HG03060 (cell line): ENCODE measurements at regions not wholly inside any gene's neighbourhood (a gene's known extent, or its start where the extent isn't known, plus 50 kb on each side); places are given as distances from the start of the nearest gene placed in this dataset.
"Not testable (repeated sequence)": the region's sequence is repeated elsewhere in the genome, so short reads cannot be mapped to it uniquely, and the experiment has no call there.

Source experiments
- ATAC-seq: cut with Tn5 transposase; IDR thresholded peaks from one replicate; pipeline ENCODE4 v1.9.1; 2021; ENCODE audit warnings: low read depth, moderate number of reproducible peaks; ENCODE audit not compliant: unreplicated experiment

DNA sequence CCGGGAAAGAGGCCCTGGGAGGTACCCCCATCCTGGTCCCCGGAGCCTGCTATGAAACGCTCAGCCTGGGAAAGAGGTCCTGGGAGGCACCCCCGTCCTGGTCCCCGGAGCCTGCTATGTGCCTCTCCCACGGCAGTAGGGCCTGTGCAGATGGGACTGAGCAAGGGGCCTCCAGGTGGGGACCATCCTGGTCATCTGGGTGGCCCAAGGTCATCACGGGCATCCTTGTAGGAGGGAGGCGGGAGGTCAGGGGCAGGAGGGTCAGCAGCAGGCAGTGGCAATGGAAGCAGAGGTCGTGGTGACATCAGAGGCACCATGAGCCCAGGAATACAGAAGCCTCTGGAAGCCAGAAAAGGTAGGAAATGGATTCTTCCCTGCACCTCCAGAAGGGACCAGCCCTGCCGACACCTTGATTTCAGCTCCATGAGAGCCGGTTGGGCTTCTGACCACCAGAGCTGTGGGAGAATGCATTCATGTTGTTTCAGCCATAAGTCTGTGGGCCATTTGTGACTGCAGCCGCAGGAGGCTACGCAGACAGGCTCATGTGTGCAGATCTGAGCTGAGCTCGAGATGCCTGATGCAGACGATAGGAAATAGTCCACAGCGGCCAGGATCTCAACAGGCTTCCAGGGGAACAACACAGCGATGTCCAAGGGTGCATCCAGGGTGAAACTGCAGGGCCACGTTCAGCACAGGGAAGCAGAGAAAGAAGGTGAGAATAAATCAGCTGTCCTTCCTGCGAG lies 190.7 kb downstream of the LAT start:
- not testable (repeated sequence) for ATAC-seq

DNA sequence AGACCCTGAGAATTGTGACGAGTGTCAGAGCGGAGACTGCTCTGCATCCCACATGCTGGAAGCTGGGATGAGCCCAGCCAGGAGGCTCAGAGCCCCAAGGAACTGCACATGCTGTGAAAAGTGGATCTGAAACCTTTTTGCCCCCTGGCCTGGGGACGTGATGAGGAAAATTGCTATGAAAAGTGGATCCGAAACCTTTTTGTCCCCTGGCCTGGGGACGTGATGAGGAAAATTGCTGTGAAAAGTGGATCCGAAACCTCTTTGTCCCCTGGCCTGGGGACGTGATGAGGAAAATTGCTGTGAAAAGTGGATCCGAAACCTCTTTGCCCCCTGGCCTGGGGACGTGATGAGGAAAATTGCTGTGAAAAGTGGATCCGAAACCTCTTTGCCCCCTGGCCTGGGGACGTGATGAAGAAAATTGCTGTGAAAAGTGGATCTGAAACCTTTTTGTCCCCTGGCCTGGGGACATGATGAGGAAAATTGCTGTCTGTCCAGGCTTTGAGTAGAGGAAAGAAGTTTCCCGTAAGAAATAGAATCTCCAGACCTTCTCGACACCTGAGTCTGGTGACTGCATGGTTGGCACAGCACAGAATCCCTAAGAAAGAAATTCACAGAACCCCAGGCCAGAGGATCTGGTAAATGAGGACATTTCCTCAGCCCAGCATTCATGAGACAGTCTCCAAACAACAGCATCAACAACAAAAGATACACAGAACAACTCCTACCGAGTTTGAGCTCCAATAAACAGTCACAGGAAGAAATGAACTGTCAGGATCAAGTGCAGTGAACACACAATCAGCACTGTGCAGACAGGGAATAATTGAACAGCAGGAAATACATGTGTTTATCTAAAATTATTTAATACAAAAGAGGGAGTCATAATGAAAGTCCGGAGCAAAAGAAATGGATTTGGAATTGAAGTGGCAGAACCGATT lies 188.8 kb downstream of the LAT start:
- not testable (repeated sequence) for ATAC-seq

DNA sequence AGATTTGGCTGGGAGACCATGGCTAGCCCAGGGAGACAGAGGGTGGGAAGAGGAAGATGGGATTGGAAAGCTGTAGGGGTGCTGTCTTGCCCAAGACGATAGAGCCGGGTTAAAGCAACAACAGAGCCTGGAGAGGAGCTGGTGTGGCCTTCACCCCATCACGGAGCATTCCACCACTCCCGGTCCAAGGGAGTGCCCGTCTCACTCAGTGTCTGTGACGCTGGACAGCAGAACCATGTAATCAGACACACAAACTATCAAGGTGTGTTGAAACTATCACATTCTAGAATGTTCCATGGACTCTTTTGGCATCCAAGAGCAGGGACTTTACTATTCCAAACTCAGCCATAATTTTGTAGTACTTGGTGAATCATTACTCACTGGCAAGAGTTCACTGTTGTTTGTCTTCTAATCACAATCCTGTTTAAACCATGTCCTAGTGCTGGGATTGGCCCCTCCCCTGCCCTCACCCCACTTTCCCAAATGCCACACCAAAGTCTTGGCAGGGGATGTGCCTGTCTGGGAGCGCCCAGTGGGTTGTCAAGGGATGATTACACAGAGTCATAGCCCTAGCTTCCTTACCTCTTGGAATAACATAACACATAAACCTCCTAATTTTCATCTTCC lies 187.4 kb downstream of the LAT start:
- ATAC-seq: not testable (repeated sequence)

DNA sequence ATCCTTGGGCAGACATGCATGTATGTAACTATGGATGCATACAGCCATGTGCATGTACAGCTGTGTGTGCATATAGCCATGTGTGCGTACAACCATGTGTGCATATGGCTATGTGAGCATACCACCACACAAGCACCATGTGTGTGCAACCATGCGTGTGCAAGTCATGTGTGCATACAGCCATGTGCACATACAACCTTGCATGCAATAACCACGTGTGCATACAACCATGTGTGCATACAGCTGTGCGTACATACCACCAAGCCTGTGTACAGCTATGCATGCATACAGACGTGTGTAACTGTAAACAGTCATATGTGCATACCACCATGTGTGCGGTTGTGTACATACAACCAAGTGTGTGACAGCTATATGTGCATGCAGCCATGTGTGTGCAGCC lies 186.4 kb downstream of the LAT start:
- ATAC-seq: not testable (repeated sequence)

DNA sequence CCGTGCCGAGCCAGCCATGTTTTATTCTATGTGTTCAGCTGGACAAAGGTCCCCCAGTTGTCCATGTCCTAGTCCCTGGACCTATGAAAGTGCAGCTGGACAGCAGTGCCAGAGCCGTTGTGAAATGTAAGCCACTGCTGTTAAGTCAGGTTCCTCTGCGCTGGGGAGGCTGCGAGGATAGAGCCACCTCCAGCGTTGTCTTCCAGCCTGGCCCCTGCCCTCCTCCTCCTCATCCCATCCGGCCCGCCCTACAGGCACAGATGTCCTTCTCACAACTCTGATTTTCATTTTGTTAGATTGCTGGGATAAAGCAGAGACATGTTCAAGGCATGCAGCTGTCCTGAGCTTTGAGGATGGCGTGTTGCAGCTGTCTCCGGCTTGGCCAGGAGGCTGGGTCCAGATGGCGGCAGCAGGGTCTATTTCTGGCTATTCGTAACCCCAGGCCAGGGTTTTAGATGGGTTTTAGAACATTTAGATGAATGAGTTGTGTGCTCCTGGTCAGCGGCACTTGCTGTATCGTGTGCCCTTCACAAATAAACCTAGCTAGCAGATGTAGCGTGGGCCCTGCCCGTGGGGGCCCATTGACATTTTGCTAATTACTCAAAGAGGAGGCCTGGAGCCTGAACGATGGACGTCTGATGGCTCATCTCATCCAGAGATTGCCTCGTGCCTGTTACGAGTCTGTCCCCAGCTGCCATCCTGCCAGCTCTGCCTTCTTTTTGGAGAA lies 185.7 kb downstream of the LAT start:
- ATAC-seq: not testable (repeated sequence)

DNA sequence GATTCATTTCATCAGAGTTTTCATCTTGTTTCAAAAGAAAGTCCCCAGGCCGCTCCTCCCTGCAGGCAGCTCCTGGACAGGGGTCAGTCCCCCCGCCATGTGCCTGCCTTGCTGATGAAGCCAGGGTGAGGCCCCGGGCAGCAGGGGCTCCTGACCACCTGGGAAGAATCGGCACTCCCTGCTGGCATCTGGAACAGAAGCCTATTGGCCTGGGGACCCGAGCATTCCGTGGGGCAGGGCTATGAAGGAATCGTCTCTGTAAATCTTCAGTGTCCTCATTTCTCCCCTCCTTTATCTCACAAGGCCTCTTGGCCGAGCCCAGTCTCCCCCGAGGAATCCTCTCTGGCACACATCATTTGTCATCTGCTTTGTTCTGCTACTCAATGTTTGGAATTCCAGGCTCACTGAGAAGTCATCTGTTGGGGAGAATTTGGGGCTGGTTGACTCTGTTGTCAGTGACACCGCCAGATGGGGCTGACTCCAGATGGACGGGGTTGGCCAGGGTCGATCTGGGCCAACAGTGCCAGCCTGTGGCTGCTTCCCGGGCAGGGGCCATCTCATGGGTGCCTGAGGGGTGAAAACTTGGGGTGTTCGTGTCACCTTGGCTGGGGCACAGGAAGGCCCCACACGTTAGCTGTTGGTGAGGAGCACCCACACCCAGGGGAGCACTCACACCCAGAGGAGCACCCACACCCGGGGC lies 184.6 kb downstream of the LAT start:
- not testable (repeated sequence) for ATAC-seq

DNA sequence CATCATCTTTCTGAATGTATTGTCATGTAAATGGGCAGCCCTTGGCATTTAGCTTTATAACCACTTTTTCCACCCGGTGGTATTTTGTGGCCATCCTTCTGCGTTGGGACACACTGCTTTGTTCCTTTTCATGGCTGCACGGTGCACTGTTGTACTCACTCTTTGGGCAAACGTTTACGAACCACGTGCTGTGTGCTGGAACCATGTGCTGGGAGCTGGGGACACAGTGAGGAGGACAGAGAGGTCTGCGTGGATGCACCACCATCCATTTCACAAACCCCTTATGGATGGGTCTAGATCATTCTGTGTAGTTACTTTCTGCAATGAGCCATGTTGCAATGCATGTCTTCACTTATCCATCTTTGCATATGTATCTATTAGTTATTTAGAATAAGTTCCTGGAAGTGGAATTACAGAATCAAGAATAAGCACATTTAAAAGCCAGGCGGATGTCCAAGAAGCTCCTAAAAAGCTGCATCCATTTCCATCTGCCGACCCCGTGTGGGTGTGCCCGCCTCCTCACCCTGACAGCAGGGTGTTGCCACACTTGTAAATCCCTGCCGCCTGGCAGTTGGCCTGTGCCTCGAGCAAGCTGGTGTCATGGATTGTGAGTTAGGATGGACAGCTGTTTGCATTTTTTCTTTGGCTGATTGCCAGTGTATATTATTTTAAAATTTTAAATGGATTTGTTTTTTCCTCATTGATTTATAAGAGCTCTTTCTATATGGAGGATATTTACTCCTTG lies 183.8 kb downstream of the LAT start:
- not testable (repeated sequence) for ATAC-seq

DNA sequence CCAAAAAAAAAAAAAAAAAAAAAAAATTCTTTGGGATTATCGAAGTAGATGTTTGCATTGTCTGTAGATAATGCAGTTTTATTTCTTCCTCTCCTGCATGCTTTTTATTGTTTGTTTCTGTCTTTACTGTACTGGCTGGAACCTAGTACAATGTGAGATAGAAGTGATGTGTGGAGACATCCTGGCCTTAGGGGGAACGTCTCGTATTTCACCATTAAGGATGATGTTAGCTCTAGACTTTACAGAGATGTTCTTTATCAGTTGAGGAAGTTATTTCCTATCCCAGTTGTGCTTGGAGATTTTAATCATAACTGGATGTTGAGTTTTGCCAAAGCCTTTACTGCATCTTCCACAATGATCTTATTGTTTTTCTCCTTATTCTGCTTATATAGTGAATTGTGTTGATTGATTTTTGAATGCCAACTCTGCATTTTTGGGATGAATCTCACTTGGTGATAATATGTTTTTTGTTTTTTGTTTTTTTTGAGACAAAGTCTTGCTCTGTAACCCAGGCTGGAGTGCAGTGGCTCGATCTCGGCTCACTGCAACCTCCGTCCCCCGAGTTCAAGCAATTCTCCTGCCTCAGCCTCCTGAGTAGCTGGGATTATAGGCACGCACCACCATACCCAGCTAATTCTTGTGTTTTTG lies 179.7 kb downstream of the LAT start:
- ATAC-seq: not testable (repeated sequence)

DNA sequence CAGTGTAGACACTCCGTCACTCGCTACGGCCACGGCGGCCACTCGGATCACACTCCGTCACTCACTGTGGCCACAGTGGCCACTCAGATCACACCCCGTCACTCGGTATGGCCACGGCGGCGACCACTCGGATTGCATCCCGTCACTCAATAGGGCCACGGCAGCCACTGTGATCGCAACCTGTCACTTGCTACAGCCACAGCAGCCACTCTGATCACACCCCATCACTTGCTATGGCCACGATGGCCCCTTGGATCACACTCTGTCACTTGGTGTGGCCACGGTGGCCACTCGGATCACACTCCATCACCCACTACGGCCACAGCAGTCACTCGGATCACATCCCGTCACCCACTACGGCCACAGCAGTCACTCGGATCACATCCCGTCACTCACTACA lies 175.3 kb downstream of the LAT start:
- not testable (repeated sequence) for ATAC-seq

DNA sequence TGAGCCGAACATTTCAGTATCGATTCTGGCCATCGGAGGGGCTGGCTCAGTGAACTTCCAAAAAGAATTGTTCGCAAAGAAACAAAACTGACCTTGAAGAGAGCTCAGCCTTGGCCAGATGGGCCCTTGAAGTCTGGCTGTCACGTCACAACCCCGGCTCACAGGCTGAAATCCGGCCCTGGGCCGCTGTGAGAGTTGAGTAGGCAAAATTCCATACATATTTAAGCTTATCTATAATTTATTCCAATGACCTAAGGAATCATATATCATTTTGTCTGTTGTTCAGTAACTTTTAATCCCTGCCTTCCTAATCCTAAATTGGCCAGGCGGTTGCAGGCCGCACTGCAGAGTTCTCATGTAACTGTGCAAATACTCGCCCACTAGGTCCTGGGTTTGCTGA lies 174.8 kb downstream of the LAT start:
- ATAC-seq: not testable (repeated sequence)

DNA sequence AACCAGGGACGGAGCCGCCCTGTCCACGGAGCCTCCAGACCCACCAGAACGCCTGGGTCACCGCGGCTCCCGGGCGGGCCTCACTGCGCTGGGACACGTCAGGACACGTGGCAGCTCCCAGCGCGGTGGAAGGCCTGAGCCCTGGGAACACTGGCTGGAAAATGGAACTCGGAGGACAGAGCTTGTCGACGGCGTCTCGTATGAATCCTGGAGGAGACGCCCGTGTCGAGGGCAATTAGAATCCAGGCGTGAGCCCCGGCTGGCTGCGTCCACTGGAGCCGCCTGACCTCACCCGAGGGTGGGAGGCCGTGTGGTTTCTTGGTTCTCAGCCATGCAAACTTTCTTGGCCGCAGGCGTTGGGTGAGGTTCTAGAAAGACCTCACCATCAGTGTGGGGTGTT lies 173.9 kb downstream of the LAT start:
- ATAC-seq: no peak

DNA sequence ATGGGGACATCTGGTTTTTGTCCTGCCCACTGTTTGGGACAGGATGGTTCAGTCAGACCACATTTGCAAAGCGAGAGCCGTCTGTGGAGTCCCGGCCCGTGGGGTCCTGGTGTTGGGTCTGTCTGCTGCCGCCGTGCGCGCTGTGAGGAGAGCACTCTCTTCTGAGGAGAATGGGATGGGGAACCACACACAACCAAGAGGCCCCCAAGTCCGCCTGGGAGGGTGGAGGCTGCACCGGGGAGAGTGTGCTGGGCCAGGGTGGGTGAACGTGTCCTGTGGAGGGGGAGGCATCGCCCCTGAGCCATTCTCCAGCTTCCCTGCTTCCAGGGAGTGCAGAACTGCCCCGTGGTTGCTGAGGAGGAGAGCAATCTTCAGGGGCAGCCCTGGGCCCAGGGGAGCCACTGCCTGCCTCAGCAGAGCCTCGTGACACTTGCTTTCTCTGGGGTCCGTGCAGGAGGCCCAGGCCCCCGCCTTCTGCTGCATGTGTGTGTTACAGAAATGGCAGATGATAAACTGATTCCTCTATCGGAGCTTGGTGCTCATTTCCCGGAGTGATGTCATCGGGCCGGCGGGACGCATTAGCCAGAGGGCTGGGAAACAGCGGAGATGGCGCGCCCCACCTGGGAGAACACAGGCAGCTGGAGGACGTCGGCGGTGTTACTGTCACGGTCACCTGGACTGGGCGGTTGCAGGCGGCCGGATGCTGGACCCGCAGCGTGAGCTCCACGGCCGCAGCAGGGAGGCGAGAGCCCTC lies 173.4 kb downstream of the LAT start:
- not testable (repeated sequence) for ATAC-seq

DNA sequence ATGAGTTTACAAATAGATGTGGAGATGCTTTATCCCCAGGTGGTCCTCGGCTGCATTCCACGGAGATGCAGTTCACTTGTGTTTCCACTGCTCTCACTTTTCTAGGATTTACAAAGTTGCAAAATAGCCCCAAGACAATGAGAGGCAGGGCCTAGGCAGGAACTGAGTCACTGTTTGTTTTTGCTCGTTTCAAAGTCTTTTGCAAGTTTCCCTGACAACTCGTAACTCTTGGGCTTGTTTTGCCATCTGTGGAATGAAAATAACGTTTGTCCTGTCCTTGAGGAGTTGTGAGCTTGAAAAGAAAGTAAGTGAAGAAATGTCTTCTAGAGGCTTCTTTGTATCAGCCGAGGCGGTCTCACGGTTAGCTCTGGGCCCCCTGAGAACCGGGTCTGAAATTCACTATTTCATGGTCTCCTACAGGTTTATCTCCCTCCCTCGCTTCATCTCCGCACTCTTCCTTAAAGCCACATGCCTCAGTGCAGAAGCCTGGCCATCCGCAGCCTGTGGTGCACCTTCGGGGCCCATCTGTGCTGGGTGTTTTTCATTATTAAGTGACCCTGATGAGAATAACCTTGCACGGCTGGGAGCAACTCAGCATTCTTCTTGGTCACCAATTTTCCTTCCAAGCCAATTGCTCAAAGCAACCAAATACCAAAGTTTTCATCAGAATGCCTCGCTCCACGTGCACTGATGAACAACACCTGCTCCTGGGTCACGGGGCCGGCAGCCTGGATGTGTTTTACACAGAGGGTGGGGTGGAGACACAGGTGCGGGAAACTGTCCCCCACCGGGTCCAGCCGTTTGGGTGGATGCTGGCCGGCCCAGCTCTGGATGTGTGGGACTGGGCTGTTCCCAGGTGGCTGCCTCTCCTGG lies 172.4 kb downstream of the LAT start:
- ATAC-seq: not testable (repeated sequence)

DNA sequence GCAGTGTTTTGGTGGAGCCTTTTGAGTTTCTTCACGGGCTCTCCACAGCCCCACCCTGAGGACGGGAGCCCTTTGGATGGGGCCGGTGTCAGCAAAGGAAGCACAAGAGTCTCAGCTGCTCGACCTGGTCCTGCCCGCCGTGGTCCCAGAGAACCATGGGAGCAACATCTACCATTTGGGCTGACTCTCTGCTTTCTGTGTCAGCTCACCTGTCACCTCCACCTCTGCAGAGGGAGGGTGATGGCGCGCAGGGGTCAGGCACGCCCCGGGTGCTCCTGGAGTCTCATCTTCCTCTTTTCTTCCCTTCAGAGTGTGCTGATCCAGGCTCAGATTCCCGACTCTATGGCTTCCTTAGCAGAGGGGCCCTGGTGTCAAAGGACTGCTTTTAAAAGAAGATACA lies 171.7 kb downstream of the LAT start:
- ATAC-seq: no peak

DNA sequence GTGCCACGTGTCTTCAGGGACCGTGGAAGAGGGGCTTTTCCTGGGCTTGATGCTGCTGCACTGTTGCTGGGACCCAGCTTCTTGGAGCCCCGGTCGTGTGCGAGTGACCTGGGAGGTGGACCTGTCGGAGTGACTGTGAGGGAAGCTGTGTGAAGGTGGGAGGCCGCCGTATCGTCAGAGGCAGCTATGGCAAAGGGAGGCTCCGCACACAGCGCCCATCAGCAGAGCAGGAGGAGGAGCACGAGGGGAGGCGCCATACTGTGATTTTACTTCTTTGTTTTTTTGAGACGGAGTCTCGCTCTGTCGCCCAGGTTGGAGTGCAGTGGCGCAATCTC lies 171.0 kb downstream of the LAT start:
- not testable (repeated sequence) for ATAC-seq

DNA sequence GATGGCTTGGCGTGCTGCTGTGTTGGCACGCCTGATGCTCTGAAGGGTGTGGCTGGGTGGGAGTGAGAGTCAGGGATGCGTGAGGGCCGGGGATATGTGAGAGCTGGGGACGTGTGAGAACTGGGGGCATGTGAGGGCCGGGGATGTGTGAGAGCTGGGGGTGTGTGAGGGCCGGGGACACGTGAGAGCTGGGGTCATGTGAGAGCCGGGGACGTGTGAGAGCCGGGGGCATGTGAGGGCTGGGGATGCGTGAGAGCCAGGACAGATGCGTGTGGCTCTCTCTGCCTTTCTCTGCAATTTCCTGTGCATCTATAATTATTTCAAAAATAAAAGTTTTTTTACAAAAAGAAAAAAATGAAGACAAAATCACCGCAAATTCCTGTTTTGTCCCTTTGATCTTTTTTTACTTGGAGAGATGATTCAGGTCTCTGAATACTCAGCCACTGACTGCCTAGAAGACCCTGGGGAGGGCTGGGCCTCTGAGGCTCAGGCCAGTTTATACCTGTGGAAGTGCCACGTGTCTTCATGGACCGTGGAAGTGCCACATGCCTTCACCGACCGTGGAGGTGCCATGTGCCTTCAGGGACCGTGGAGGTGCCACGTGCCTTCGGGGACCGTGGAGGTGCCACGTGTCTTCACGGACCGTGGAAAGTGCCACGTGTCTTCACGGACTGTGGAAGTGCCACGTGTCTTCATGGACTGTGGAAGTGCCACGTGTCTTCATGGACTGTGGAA lies 170.4 kb downstream of the LAT start:
- ATAC-seq: not testable (repeated sequence)
